Dendritic cell treated with granulocyte-macrophage colony-stimulating factor and Interleukin-4, amounts not matched to agents 40 ng/mL and 50 ng/mL, for 4 days (primary cell): ENCODE measurements at regions not wholly inside any gene's neighbourhood (a gene's known extent, or its start where the extent isn't known, plus 50 kb on each side); places are given as distances from the start of the nearest gene placed in this dataset.
A peak's percentile ranks its signal among the peaks of the same experiment; 100 is the strongest.

Source experiments
- H3K27ac Mint-ChIP-seq: one replicate; pipeline ENCODE4 v1.8.0; 2022; ENCODE audit warnings: mild to moderate bottlenecking, mixed read lengths
- H3K27me3 Mint-ChIP-seq: one replicate; pipeline ENCODE4 v1.8.0; 2022; ENCODE audit warnings: mild to moderate bottlenecking, mixed read lengths
- H3K36me3 Mint-ChIP-seq: one replicate; pipeline ENCODE4 v1.8.0; 2022; ENCODE audit warnings: low read depth, mixed read lengths
- H3K4me1 Mint-ChIP-seq: one replicate; pipeline ENCODE4 v1.8.0; 2022; ENCODE audit warnings: low read depth, mixed read lengths
- H3K4me3 Mint-ChIP-seq: one replicate; pipeline ENCODE4 v1.8.0; 2022; ENCODE audit warnings: mild to moderate bottlenecking, moderate library complexity, mixed read lengths
- H3K9me3 Mint-ChIP-seq: one replicate; pipeline ENCODE4 v1.8.0; 2022; ENCODE audit warnings: mixed read lengths
- intact Hi-C: fragments of 100-400 bp; cut with micrococcal nuclease; formaldehyde crosslinking; loops from one replicate; pipeline ENCODE4 v1.15.0; 2022

DNA sequence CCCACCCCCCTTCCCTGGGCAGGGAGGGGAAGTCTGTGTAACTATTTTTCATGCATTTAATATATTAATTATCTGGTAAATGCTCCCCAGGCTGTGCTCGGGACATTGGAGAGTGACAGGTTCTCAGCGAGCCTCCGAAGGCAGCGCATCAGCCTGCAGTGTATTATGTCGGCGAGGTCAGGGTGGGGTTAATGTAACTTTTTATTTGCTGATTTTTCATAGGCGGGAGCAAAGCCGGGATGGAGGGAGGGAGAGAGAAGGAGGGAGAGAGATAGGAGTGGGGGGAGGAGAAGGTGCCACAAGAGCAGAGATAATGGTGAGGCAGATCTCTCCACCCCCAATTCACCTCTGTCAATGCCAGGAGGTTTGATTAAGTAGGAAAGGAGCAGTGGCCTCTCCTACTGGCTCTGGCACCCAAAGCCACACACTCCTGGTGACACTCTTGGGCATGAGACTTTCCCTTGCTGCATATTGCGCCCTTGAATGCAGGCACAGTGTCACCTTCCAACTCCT, 104.0 kb downstream of the MRM1 start:
- Mint-ChIP-seq H3K9me3 (no peaks in the 10 kb centered on the region), H3K4me1 (no peaks in the 10 kb centered on the region), H3K36me3 (no peaks in the 10 kb centered on the region), H3K27ac (no peak overlapping the region), H3K4me3 (no peak overlapping the region), H3K27me3 (peaks cover 29% of the 10 kb centered on the region)
- intact Hi-C loops, result no loop called here

GRCh38 chr17:36705874-36706731, 104.7 kb downstream of the MRM1 start:
- Mint-ChIP-seq H3K27ac (no peak overlapping the region), H3K4me1 (no peaks in the 10 kb centered on the region), H3K36me3 (no peaks in the 10 kb centered on the region), H3K4me3 (no peak overlapping the region), H3K27me3 (peaks cover 29% of the 10 kb centered on the region), H3K9me3 (no peaks in the 10 kb centered on the region)
- intact Hi-C loops, result no loop called here

DNA sequence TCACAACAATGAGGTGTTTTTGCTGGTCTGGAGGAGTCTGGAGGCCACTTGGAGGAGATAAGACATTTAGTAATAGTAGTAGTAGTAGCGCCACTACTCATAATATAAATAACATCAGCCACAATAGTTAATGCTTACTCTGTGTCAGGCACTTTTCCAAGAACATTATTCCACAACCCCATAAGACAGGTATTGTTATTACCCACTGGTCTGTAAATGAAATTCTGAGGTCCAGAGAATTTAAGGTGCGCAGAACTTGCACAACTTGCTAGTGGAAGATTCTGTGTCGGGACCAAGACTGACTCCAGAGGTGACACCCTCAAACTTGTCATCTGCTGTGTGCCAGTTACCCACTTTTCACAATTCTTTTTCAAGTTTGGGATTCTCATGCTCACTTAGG, 106.5 kb downstream of the MRM1 start:
- no peak overlapping the region for H3K27ac Mint-ChIP-seq
- no peaks in the 10 kb centered on the region for H3K4me1 Mint-ChIP-seq
- peaks cover 30% of the 10 kb centered on the region for H3K27me3 Mint-ChIP-seq
- H3K36me3 Mint-ChIP-seq, result no peaks in the 10 kb centered on the region
- intact Hi-C loops, result no loop called here
- H3K9me3 Mint-ChIP-seq, result no peaks in the 10 kb centered on the region
- no peak overlapping the region for H3K4me3 Mint-ChIP-seq

GRCh38 chr17:36714789-36715188, 113.4 kb downstream of the MRM1 start:
- Mint-ChIP-seq H3K36me3 (no peaks in the 10 kb centered on the region), H3K27me3 (peaks cover 11% of the 10 kb centered on the region), H3K27ac (no peak overlapping the region), H3K9me3 (peaks cover 8% of the 10 kb centered on the region), H3K4me3 (no peak overlapping the region), H3K4me1 (no peaks in the 10 kb centered on the region)
- intact Hi-C loops, result no loop called here

- Mint-ChIP-seq H3K9me3 (peaks cover 8% of the 10 kb centered on the region), H3K27me3 (peaks cover 11% of the 10 kb centered on the region), H3K36me3 (no peaks in the 10 kb centered on the region), H3K4me1 (no peaks in the 10 kb centered on the region), H3K4me3 (no peak overlapping the region), H3K27ac (no peak overlapping the region)
- intact Hi-C loops, result no loop called here
These were observed 114.6 kb downstream of the MRM1 start for GRCh38 chr17:36715951-36716350.

GRCh38 chr17:36717088-36717487, 115.7 kb downstream of the MRM1 start:
- peaks cover 10% of the 10 kb centered on the region for H3K4me1 Mint-ChIP-seq
- no peak overlapping the region for H3K27ac Mint-ChIP-seq
- H3K27me3 Mint-ChIP-seq, result peaks cover 16% of the 10 kb centered on the region

GRCh38 chr17:36720131-36720530, 118.7 kb downstream of the MRM1 start:
- H3K27ac Mint-ChIP-seq, result no peak overlapping the region
- H3K27me3 Mint-ChIP-seq, result peaks cover 23% of the 10 kb centered on the region
- no peaks in the 10 kb centered on the region for H3K36me3 Mint-ChIP-seq
- peaks cover 8% of the 10 kb centered on the region for H3K9me3 Mint-ChIP-seq
- H3K4me1 Mint-ChIP-seq, result peaks cover 17% of the 10 kb centered on the region
- intact Hi-C loops, result no loop called here
- H3K4me3 Mint-ChIP-seq, result no peak overlapping the region

More at GRCh38 chr17:36717088-36717487, 115.7 kb downstream of the MRM1 start:
- Mint-ChIP-seq H3K36me3 (no peaks in the 10 kb centered on the region), H3K4me3 (no peak overlapping the region), H3K9me3 (peaks cover 8% of the 10 kb centered on the region)
- intact Hi-C loops, result no loop called here

DNA sequence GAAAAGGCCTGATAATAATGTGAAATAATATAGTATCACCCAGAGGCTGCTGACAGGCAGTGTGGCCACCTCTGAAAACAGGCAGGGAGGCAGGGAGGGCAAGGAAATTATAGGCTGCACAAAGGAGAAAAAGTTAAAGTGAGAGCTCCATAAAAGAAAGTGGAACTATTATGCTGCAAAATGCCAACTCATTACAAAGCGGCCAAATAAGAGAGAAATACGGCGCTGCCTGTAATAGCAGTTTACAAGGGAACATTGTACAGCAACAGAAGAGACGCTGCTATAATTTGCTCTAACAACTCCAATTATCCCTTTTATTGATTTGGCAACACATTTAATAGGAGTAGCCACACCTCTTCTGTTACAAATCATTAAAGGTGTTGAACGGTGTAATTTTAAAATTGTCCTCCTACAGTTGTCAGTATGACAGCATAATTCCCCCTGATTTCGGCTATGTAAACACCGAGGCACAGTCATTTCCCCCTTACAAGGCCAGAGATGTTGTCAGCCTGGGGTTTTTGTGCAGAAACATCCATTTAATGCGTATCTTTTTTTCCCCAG, 120.3 kb downstream of the MRM1 start:
- peak overlapping the region; percentile 68 for H3K4me3 Mint-ChIP-seq
- H3K36me3 Mint-ChIP-seq, result no peaks in the 10 kb centered on the region
- peaks cover 17% of the 10 kb centered on the region for H3K4me1 Mint-ChIP-seq
- H3K27ac Mint-ChIP-seq, result peak overlapping the region; percentile 17
- H3K9me3 Mint-ChIP-seq, result peaks cover 8% of the 10 kb centered on the region
- intact Hi-C loops, result no loop called here
- peaks cover 29% of the 10 kb centered on the region for H3K27me3 Mint-ChIP-seq

GRCh38 chr17:36722121-36722902, 120.9 kb downstream of the MRM1 start:
- Mint-ChIP-seq H3K4me1 (peaks cover 17% of the 10 kb centered on the region), H3K36me3 (no peaks in the 10 kb centered on the region), H3K4me3 (peak overlapping the region; percentile 68), H3K27ac (peak overlapping the region; percentile 17), H3K9me3 (peaks cover 8% of the 10 kb centered on the region), H3K27me3 (peaks cover 34% of the 10 kb centered on the region)
- intact Hi-C loops, result no loop called here

DNA sequence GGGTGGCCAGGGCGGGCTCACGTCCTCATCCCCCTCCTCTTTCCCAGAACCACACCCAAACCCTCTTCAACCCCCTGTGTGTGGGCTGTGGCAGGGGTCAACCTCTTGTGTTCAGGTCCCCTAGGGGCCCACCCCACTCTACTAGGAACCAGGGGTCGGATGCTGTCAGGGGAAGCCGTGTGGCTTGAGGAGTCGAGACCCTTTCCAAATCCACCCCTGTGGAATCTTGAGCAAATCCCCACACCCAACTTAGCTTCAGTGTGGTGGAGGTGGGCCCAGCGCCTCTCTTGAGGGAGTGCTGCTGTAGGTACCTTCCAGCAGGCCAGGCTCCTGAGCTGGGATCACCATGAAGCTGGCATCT, 121.5 kb downstream of the MRM1 start:
- no peak overlapping the region for H3K4me3 Mint-ChIP-seq
- H3K27ac Mint-ChIP-seq, result no peak overlapping the region
- peaks cover 17% of the 10 kb centered on the region for H3K4me1 Mint-ChIP-seq

GRCh38 chr17:36723459-36724025, 122.2 kb downstream of the MRM1 start:
- peaks cover 8% of the 10 kb centered on the region for H3K9me3 Mint-ChIP-seq
- H3K27me3 Mint-ChIP-seq, result peaks cover 42% of the 10 kb centered on the region
- H3K36me3 Mint-ChIP-seq, result no peaks in the 10 kb centered on the region
- H3K4me3 Mint-ChIP-seq, result no peak overlapping the region
- no peak overlapping the region for H3K27ac Mint-ChIP-seq
- intact Hi-C loops, result no loop called here
- peaks cover 17% of the 10 kb centered on the region for H3K4me1 Mint-ChIP-seq

More for the DNA sequence above, 121.5 kb downstream of the MRM1 start:
- peaks cover 40% of the 10 kb centered on the region for H3K27me3 Mint-ChIP-seq
- H3K9me3 Mint-ChIP-seq, result peaks cover 8% of the 10 kb centered on the region
- intact Hi-C loops, result no loop called here
- no peaks in the 10 kb centered on the region for H3K36me3 Mint-ChIP-seq

DNA sequence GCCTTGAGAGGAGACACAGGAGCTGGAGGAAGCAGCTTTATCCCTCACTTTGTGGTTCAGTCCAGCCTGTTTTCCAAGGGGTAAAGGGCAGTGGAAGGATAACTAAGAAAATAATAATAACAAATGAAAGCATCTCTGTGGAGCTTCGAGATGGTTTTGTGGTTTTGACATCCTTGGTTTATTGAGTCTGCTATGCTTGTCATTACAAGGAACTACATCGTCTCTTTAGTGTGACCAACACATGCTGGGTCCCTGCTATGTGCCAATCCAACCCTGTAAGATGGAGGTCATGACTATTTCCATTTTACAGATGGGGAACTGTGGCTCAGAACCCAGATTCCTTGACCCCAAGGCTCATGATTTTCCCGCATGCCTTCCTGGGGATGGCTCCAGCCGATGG, 124.8 kb downstream of the MRM1 start:
- H3K4me1 Mint-ChIP-seq, result peaks cover 17% of the 10 kb centered on the region
- H3K4me3 Mint-ChIP-seq, result no peak overlapping the region
- H3K36me3 Mint-ChIP-seq, result no peaks in the 10 kb centered on the region
- H3K27ac Mint-ChIP-seq, result no peak overlapping the region
- H3K9me3 Mint-ChIP-seq, result no peaks in the 10 kb centered on the region
- intact Hi-C loops, result no loop called here
- H3K27me3 Mint-ChIP-seq, result peaks cover 63% of the 10 kb centered on the region

- Mint-ChIP-seq H3K4me1 (peaks cover 8% of the 10 kb centered on the region), H3K27me3 (peaks cover 60% of the 10 kb centered on the region)
- intact Hi-C loops, result no loop called here
These were observed 125.7 kb downstream of the MRM1 start for GRCh38 chr17:36727052-36727451.

GRCh38 chr17:36727577-36727976, 126.2 kb downstream of the MRM1 start:
- intact Hi-C loops, result no loop called here
- Mint-ChIP-seq H3K4me3 (no peak overlapping the region), H3K9me3 (no peaks in the 10 kb centered on the region), H3K27ac (no peak overlapping the region), H3K36me3 (no peaks in the 10 kb centered on the region), H3K4me1 (peaks cover 3% of the 10 kb centered on the region), H3K27me3 (peaks cover 59% of the 10 kb centered on the region)

More at GRCh38 chr17:36727052-36727451, 125.7 kb downstream of the MRM1 start:
- H3K4me3 Mint-ChIP-seq, result no peak overlapping the region
- no peaks in the 10 kb centered on the region for H3K36me3 Mint-ChIP-seq
- H3K27ac Mint-ChIP-seq, result no peak overlapping the region
- no peaks in the 10 kb centered on the region for H3K9me3 Mint-ChIP-seq
